SW 1271 (cell line): ENCODE measurements at regions not wholly inside any gene's neighbourhood (a gene's known extent, or its start where the extent isn't known, plus 50 kb on each side); places are given as distances from the start of the nearest gene placed in this dataset.

Source experiments
- DNase-seq, 2 experiments: peaks; one replicate each; lab custom pipeline; 2025; lab: John Stamatoyannopoulos, UW

- no peak for DNase-seq
These were observed 101.9 kb downstream of the SLIT2 start for GRCh38 chr4:20353646-20354045.

GRCh38 chr4:20354120-20354519 is 102.4 kb downstream of the SLIT2 start:
- DNase-seq = no peak

GRCh38 chr4:20356565-20356964 is 104.9 kb downstream of the SLIT2 start:
- DNase-seq = no peak

GRCh38 chr4:20358110-20358509 is 106.4 kb downstream of the SLIT2 start:
- DNase-seq = no peak

GRCh38 chr4:20359692-20360091 is 108.0 kb downstream of the SLIT2 start:
- no peak for DNase-seq

GRCh38 chr4:20362148-20362547 is 110.4 kb downstream of the SLIT2 start:
- no peak for DNase-seq

GRCh38 chr4:20364969-20365368 is 113.3 kb downstream of the SLIT2 start:
- DNase-seq = no peak

GRCh38 chr4:20367446-20367845 is 115.7 kb downstream of the SLIT2 start:
- DNase-seq = no peak

- DNase-seq = no peak
These were observed 117.2 kb downstream of the SLIT2 start for GRCh38 chr4:20368926-20369325.

- DNase-seq = no peak
These were observed 118.6 kb downstream of the SLIT2 start for GRCh38 chr4:20370274-20370673.

GRCh38 chr4:20376070-20376469 is 124.4 kb downstream of the SLIT2 start:
- DNase-seq = no peak

- no peak for DNase-seq
These were observed 126.5 kb downstream of the SLIT2 start for GRCh38 chr4:20378181-20378580.

- no peak for DNase-seq
These were observed 129.3 kb downstream of the SLIT2 start for GRCh38 chr4:20381005-20381404.

GRCh38 chr4:20383283-20383682 is 131.6 kb downstream of the SLIT2 start:
- no peak for DNase-seq

GRCh38 chr4:20383969-20384368 is 132.3 kb downstream of the SLIT2 start:
- DNase-seq = no peak

- DNase-seq = no peak
These were observed 132.8 kb downstream of the SLIT2 start for GRCh38 chr4:20384456-20384855.

- DNase-seq = no peak
These were observed 134.5 kb downstream of the SLIT2 start for GRCh38 chr4:20386001-20386740.

- DNase-seq = no peak
These were observed 135.2 kb downstream of the SLIT2 start for GRCh38 chr4:20386906-20387305.

GRCh38 chr4:20391198-20391597 is 139.5 kb downstream of the SLIT2 start:
- DNase-seq = no peak

- no peak for DNase-seq
These were observed 140.2 kb downstream of the SLIT2 start for GRCh38 chr4:20391912-20392311.

- DNase-seq = no peak
These were observed 141.9 kb downstream of the SLIT2 start for GRCh38 chr4:20393486-20394100.

- no peak for DNase-seq
These were observed 142.8 kb downstream of the SLIT2 start for GRCh38 chr4:20394512-20394911.

- DNase-seq = peak; percentile 8 to 22
These were observed 143.6 kb downstream of the SLIT2 start for GRCh38 chr4:20395160-20395773.
